Body of pancreas (tissue), 4 donors: ENCODE measurements at regions not wholly inside any gene's neighbourhood (a gene's known extent, or its start where the extent isn't known, plus 50 kb on each side); places are given as distances from the start of the nearest gene placed in this dataset.

ENCODE experiments used
- ATAC-seq: fragments of 150-250 bp; one replicate; pipeline ENCODE4 v1.9.1; 2016
- DNase-seq, 4 donors: peaks; one replicate each; pipeline ENCODE4 v3.0.0-alpha.2; 2019
- H3K27ac ChIP-seq, 4 donors: fragments of 200-600 bp; sonication (generic); 1 replicate in 3 of 4; 2 replicates in 1 of 4; pipeline versions ENCODE4 v1.5.1 to v1.6.1; 2016 to 2019; ENCODE audit warnings: mild to moderate bottlenecking in 1 of 4, mixed read lengths in 1 of 4, moderate library complexity in 1 of 4
- H3K27me3 ChIP-seq, 2 donors: fragments of 200-600 bp; sonication (generic); one replicate each; pipeline ENCODE4 v1.6.0; 2016; ENCODE audit warnings: mild to moderate bottlenecking in 1 of 2
- H3K36me3 ChIP-seq, 2 donors: fragments of 200-600 bp; sonication (generic); replicated peaks in 1 of 2; 2 replicates each; pipeline ENCODE4 v1.5.1; 2016; ENCODE audit warnings: low read depth in 2 of 2; ENCODE audit not compliant: insufficient read depth in 1 of 2
- H3K4me1 ChIP-seq: fragments of 200-600 bp; sonication (generic); one replicate; pipeline ENCODE4 v1.6.0; 2016
- H3K4me3 ChIP-seq, 2 donors: fragments of 200-600 bp; sonication (generic); 1 replicate in 1 of 2; 2 replicates in 1 of 2; pipeline ENCODE4 v1.5.1; 2016 to 2019
- H3K9me3 ChIP-seq, 3 donors: fragments of 200-600 bp; sonication (generic); 1 replicate in 2 of 3; 2 replicates in 1 of 3; pipeline ENCODE4 v1.5.1; 2016
- POLR2A ChIP-seq, 3 donors: fragments of 450-650 bp; IDR thresholded peaks; one replicate each; pipeline ENCODE4 v1.6.1; 2016; ENCODE audit warnings: antibody characterized with exemption in 3 of 3, mild to moderate bottlenecking in 2 of 3
- WGBS, 2 donors: methylation state at CpG; one replicate each; pipeline ENCODE4 v1.1.5; 2017; 5-methylcytosine and 5-hydroxymethylcytosine counted together
- intact Hi-C: fragments of 100-400 bp; cut with DNase I; formaldehyde crosslinking; loops from one replicate; pipeline ENCODE4 v1.15.1; 2023
- TF ChIP-seq, protein P1 (sequence below), 7 experiments: fragments of 450-650 bp in 4 of 7; fragments of 200-600 bp in 3 of 7; sonication (generic) in 3 of 7; IDR thresholded peaks; one replicate each; pipeline ENCODE4 v1.5.1; 2016 to 2019; ENCODE audit warnings: antibody characterized with exemption in 7 of 7

DNA sequence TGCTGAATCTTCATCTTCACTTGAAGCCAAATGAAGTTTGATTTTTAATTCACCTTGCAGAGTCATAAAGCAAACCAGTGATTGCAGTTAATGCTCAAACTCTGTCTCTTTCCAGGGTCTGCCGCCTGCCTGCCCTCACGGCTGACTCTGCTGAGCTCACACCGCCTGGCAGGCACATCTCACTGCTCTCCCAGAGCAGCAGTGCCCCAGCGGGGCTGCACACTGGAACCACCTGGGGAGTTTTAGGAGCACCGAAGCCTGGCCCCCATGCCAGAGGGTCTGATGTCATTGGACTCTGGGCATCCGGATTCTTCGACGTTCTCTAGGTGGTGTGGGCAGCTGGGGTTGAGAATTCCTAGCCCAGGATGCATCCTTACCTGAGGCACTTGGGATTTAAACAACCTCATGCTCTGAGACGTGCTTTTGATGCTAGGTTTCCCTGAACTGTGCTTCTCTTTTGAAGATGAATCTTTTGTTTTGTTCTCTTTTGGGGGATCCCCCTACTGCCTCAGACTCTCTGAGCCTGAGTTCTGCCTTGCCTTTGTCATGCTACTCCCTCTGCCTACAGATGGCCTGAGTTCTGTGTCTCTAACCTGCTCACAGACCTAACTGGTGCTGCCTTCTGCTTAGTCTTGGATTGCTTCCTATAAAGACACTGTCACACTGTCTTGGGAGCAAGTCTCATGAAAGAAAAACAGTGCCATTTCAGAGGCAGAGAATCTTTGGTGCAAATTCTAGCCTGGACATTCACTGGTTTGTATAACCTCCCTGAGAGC, 438.1 kb upstream of the CCL2 start:
- H3K36me3 ChIP-seq = no peaks in the 10 kb centered on the region
- no peaks in the 10 kb centered on the region for H3K9me3 ChIP-seq
- no peak for TF ChIP-seq POLR2A (IDR thresholded peaks at IDR 0.05)
- TF ChIP-seq, protein P1, sequence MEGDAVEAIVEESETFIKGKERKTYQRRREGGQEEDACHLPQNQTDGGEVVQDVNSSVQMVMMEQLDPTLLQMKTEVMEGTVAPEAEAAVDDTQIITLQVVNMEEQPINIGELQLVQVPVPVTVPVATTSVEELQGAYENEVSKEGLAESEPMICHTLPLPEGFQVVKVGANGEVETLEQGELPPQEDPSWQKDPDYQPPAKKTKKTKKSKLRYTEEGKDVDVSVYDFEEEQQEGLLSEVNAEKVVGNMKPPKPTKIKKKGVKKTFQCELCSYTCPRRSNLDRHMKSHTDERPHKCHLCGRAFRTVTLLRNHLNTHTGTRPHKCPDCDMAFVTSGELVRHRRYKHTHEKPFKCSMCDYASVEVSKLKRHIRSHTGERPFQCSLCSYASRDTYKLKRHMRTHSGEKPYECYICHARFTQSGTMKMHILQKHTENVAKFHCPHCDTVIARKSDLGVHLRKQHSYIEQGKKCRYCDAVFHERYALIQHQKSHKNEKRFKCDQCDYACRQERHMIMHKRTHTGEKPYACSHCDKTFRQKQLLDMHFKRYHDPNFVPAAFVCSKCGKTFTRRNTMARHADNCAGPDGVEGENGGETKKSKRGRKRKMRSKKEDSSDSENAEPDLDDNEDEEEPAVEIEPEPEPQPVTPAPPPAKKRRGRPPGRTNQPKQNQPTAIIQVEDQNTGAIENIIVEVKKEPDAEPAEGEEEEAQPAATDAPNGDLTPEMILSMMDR (IDR thresholded peaks at IDR 0.05) = no peak
- no peaks in the 10 kb centered on the region for H3K4me1 ChIP-seq
- intact Hi-C loops = no loop called here
- no peak for DNase-seq
- H3K4me3 ChIP-seq = no peak overlapping the region
- WGBS, 2 donors = 67 to 70% methylated on average over 6 to 9 of the region's 9 CpGs
- no peaks in the 10 kb centered on the region for H3K27me3 ChIP-seq
- H3K27ac ChIP-seq = no peak overlapping the region
- no peak for ATAC-seq

DNA sequence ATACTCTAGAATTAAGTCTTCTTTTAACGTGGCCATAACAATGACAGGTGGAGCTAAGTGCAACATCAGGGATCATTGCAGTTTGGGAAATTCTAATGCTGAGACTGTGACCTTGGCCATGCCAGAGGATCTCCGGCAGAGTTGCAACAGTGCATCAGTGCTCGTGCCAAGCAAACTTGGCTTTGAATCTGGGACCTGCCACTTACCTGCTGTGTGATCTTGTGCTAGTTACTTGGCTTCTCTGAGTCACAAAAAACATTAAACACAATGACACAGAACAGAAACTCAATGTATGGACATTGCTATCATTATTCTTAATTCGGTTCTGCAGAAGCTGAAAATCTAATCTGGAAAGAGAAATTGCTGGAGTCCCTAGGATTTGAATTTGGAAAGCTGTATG, 435.5 kb upstream of the CCL2 start:
- ATAC-seq (no peak), DNase-seq (no peak)
- intact Hi-C loops = no loop called here
- H3K4me1 ChIP-seq = no peaks in the 10 kb centered on the region
- no peaks in the 10 kb centered on the region for H3K27me3 ChIP-seq
- TF ChIP-seq POLR2A (IDR thresholded peaks at IDR 0.05) = no peak
- TF ChIP-seq, protein P1 (IDR thresholded peaks at IDR 0.05) = no peak
- no peak overlapping the region for H3K4me3 ChIP-seq
- 61 to 69% methylated on average over 4 of the region's 4 CpGs for WGBS, 2 donors
- no peaks in the 10 kb centered on the region for H3K9me3 ChIP-seq
- no peaks in the 10 kb centered on the region for H3K36me3 ChIP-seq
- no peak overlapping the region for H3K27ac ChIP-seq

DNA sequence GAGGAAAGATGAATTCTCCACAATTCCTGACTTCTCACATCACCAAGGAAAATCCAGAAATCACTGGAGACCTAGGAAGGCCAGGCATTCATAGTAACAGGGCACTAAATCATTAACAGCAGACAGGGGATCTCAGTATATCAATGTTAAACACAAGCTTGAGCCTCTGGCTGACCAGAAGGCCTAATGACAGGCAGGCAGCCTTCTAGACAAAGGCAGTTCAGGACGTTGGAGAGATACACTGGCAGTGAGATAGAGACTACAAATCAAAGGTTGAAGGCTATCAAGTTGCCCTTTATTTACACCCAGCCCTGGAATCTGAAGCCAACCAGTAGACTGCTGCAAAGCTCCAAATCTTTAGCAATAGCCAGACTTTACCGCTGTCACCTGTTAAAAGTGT, 422.8 kb upstream of the CCL2 start:
- Histone ChIP-seq H3K4me1 (no peaks in the 10 kb centered on the region), H3K9me3 (no peaks in the 10 kb centered on the region), H3K27ac (no peak overlapping the region), H3K27me3 (no peaks in the 10 kb centered on the region), H3K4me3 (no peak overlapping the region), H3K36me3 (no peaks in the 10 kb centered on the region)
- no peak for ATAC-seq
- WGBS, 2 donors = 7 to 23% methylated on average over 2 of the region's 2 CpGs
- intact Hi-C loops = no loop called here
- TF ChIP-seq, protein P1 (IDR thresholded peaks at IDR 0.05) = no peak
- TF ChIP-seq POLR2A (IDR thresholded peaks at IDR 0.05) = no peak
- no peak for DNase-seq

DNA sequence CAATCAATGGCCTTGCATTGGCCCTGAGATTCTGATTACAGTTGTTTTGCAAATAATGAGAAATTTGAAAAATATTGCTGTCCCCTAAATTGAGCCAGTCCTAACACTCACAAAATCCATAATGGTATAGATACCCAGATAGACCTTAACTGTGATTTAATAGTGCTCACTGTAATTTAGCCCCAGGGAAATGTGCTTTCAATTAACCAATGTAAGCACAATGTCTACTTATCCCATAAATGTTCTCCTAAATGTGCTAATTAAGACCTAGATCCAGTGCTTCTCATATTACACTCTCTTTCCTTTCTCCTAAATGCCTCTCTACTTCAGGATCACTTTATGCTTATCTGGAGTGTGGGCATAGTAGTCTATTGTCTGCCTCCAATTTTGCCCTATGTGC, 417.8 kb upstream of the CCL2 start:
- H3K27me3 ChIP-seq = no peaks in the 10 kb centered on the region
- no peaks in the 10 kb centered on the region for H3K36me3 ChIP-seq
- TF ChIP-seq, protein P1 (IDR thresholded peaks at IDR 0.05) = no peak
- TF ChIP-seq POLR2A (IDR thresholded peaks at IDR 0.05) = no peak
- no peak for DNase-seq
- H3K9me3 ChIP-seq = no peaks in the 10 kb centered on the region
- intact Hi-C loops = no loop called here
- H3K4me3 ChIP-seq = no peak overlapping the region
- H3K4me1 ChIP-seq = no peaks in the 10 kb centered on the region
- no peak for ATAC-seq
- no peak overlapping the region for H3K27ac ChIP-seq

DNA sequence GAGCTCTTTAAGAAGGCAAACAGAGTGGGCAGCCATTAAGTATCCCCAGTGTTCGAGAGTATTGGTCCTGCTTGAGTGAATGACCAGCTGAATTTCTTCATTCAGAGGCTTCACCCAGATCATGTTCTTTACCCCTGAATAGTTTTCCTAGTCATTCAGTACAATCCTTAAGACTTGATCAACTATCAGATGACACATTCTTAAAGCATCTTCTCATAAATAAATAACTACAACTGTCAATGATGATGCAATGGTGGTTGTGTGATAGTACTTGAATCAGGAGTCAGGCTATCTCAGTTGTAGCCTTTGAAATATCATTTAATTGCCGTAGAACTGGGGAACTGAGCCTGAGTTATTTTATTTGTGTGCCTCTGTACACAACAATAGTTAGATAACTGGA, 416.8 kb upstream of the CCL2 start:
- DNase-seq (no peak), ATAC-seq (no peak)
- Histone ChIP-seq H3K27ac (no peak overlapping the region), H3K36me3 (no peaks in the 10 kb centered on the region), H3K9me3 (no peaks in the 10 kb centered on the region), H3K27me3 (no peaks in the 10 kb centered on the region), H3K4me3 (no peak overlapping the region), H3K4me1 (no peaks in the 10 kb centered on the region)
- 55 to 65% methylated on average over 2 of the region's 2 CpGs for WGBS, 2 donors
- intact Hi-C loops = no loop called here
- TF ChIP-seq, protein P1 (IDR thresholded peaks at IDR 0.05) = no peak
- no peak for TF ChIP-seq POLR2A (IDR thresholded peaks at IDR 0.05)
